Motor neuron (in vitro differentiated cells): ENCODE measurements at regions not wholly inside any gene's neighbourhood (a gene's known extent, or its start where the extent isn't known, plus 50 kb on each side); places are given as distances from the start of the nearest gene placed in this dataset.

Source experiments
- ATAC-seq, 8 experiments: fragments of 200-7000 bp; cut with Tn5 transposase; replicated peaks in 6 of 8; 2 replicates each; pipeline ENCODE4 v1.8.0; 2021; ENCODE audit warnings: mild to moderate bottlenecking in 8 of 8, moderate library complexity in 8 of 8
- H3K27ac ChIP-seq, 2 donors: fragments of 250-450 bp; sonication (Bioruptor Pico); 2 replicates each; pipeline ENCODE4 v1.9.0; 2021; ENCODE audit warnings: antibody characterized with exemption in 2 of 2, mild to moderate bottlenecking in 2 of 2, moderate library complexity in 1 of 2
- H3K4me1 ChIP-seq, 2 donors: fragments of 250-450 bp; sonication (Bioruptor Pico); replicated peaks in 1 of 2; 2 replicates each; pipeline ENCODE4 v1.6.1; 2021; ENCODE audit warnings: antibody characterized with exemption in 2 of 2, mild to moderate bottlenecking in 2 of 2, moderate library complexity in 1 of 2
- H3K4me3 ChIP-seq, 5 donors: fragments of 250-450 bp; sonication (Bioruptor Pico); 2 replicates each; pipeline ENCODE4 v1.9.0; 2021; ENCODE audit warnings: antibody characterized with exemption in 5 of 5, mild to moderate bottlenecking in 5 of 5, moderate library complexity in 4 of 5
- WGBS, 10 experiments: fragments of 450-650 bp; shearing (Covaris generic); methylation state at CpG; one replicate each; pipeline ENCODE4 v1.0.0; 2022; 5-methylcytosine and 5-hydroxymethylcytosine counted together
- in situ Hi-C, 9 experiments: fragments of 400-800 bp; cut with MboI; loops; one replicate each; pipeline ENCODE4 v1.15.0; 2021; ENCODE audit warnings: low sequenced_read_pairs in 9 of 9, low pct_unique_long_range_greater_than_20kb in 2 of 9; ENCODE audit not compliant: unreplicated experiment in 9 of 9

DNA sequence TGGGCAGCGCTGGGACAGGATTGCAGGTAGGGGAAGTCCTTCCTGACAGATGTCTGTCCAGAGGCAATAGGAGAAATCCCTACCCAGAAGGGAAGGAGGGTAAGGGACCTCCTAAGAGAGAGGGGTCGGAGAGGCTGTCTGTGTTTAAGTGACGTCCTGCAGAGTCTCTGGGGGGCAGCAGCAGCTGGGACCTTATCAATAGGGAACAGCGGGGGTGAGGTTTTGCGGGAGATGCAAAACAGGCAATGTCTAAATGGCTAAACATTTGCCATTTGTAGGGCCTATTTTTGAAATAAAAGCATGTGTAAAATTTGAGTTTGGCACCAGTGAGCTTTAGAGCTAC, 108.7 kb upstream of the HS6ST1 start:
- Histone ChIP-seq H3K4me3 (no peak overlapping the region), H3K27ac (no peak overlapping the region), H3K4me1 (peaks cover 23 to 31% of the 10 kb centered on the region in 2 donors)
- in situ Hi-C loops, result no loop called here
- WGBS, 10 experiments, result 0 to 77% (median 67%) methylated on average over 1 to 5 of the region's 5 CpGs; no CpG with 5 or more reads in 5 of the 10 experiments
- no peak for ATAC-seq

DNA sequence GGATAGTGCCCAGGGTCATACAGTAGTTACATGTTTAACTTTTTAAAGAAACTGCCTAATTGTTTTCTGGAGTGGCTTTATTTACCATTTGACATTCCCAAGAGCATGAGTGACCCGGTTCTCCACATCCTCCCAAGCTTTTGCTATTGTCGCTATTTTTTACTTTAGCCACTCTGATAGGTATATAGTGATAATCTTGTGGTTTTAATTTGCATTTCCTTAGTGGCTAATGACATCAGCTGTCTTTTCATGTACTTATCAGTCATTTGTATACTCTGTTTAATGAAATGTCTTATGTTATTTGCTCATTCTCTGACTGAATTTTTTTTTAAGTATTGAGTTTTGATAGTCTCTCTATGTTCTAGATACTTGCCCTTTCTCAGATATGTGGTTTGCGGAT, 109.7 kb upstream of the HS6ST1 start:
- H3K4me1 ChIP-seq, result peaks cover 23 to 31% of the 10 kb centered on the region in 2 donors
- H3K27ac ChIP-seq, result no peak overlapping the region
- in situ Hi-C loops, result no loop called here
- no peak overlapping the region for H3K4me3 ChIP-seq
- WGBS, 10 experiments, result 72 to 100% (median 91%) methylated on average over 1 to 3 of the region's 3 CpGs
- no peak for ATAC-seq

DNA sequence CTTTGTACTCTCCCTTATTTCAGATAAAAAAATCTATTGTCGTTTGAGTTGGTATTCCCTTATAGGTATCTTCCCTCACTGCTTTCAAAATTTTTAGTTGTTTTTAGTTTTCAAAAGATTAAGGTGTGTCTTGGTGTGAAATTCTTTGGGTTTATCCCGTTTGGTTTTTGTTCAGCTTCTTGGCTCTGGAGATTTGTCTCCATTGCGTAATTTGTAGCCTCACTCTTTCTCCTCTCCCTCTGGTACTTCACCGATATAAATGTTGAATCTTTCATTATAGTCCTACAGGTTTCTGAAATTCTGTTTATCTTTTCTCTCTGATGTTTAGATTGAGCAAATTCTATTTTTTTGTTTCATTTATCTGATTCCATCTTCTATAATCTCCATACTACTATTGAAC, 113.8 kb upstream of the HS6ST1 start:
- whole genome bisulfite sequencing, 10 experiments, result 60 to 100% (median 88%) methylated on average over 2 to 4 of the region's 4 CpGs
- in situ Hi-C loops, result no loop called here
- no peak for ATAC-seq
- H3K4me3 ChIP-seq, result no peak overlapping the region
- H3K27ac ChIP-seq, result no peak overlapping the region
- H3K4me1 ChIP-seq, result peaks cover 17 to 26% of the 10 kb centered on the region in 2 donors

DNA sequence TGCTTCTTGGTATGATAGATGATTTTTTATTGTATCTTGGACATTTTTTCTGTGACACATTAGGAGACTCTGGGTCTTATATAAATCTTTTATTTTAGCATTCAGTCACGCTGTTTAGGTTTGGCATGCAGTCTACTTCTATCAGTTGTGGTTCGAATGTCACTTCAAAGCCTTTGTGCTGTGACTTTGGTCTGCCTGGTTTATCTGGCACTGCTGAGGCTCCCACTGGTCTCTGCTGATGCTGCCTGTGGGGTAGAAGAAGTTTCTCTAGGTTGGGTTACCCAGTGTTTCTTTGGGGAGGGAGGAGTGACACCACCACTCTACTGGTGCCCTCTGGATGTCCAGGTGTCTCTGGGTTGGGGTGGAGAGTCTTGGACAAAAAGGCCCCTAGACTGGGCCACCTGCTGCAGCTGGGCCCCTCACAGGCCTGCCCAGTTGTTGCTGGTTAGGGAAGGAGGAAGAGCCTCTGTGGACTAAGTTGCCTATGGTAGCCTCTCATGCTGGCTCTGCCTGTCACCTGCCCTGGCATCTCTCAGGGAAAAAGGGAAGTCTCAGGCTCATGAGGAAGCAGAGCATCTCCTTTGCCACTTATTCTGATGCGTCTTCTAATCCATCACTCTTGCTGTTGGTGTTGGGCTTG, 115.4 kb upstream of the HS6ST1 start:
- WGBS, 10 experiments, result 61 to 100% (median 86%) methylated on average over 2 to 3 of the region's 3 CpGs; no CpG with 5 or more reads in 1 of the 10 experiments
- no peak for ATAC-seq
- peaks cover 23 to 33% of the 10 kb centered on the region in 2 donors for H3K4me1 ChIP-seq
- H3K27ac ChIP-seq, result no peak overlapping the region
- no peak overlapping the region for H3K4me3 ChIP-seq
- in situ Hi-C loops, result no loop called here

DNA sequence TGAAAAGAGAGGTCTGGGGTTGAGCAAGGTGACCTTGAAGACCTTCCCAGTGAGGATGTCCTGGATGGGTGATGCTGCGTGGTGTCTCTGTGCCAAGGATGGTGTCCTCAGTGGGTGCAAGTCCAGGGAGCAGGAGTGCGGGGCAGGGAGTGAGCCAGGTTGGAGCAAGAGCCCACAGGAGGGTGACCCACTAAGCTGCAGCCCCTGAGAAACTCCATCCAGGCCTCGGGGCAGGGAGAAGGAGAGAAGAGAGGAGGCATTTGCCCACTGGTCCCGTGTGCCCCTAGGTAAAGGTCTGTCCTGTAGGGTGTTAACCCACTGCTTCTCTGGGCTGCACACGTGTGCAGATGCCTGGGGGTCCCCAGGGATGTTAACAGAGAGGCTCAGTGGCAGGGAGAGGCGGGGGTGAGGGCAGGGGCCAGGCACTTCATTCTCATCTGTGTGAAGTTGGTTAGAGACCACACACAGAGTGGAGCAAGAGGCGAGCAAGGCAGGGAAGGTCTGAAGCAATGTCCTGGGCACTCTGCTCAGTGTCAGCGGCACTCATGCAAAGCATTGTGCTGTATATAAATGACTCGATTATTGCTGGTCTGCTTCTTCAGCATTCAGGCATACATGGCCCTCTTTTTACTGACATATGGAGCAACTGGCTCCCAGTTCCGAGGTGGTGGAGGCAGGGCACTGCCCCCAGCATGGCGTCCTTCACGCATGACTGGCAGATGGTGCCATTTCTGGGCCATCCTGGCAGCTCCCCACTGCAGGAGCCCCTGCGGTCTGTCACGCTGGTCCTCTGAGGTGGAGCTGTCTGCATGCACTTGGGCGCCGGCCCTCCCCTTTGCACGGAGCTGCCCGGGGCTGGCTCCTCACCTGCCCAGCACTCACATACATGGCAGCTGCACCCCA, 117.2 kb upstream of the HS6ST1 start:
- H3K4me1 ChIP-seq, result peaks cover 36 to 48% of the 10 kb centered on the region in 2 donors
- in situ Hi-C loops, result no loop called here
- no peak overlapping the region for H3K27ac ChIP-seq
- WGBS, 10 experiments, result 0 to 90% (median 70%) methylated on average over 1 to 12 of the region's 18 CpGs; no CpG with 5 or more reads in 3 of the 10 experiments
- peak in 5 of 8 experiments; percentile 61 to 89 (median 85) for ATAC-seq
- H3K4me3 ChIP-seq, result no peak overlapping the region

DNA sequence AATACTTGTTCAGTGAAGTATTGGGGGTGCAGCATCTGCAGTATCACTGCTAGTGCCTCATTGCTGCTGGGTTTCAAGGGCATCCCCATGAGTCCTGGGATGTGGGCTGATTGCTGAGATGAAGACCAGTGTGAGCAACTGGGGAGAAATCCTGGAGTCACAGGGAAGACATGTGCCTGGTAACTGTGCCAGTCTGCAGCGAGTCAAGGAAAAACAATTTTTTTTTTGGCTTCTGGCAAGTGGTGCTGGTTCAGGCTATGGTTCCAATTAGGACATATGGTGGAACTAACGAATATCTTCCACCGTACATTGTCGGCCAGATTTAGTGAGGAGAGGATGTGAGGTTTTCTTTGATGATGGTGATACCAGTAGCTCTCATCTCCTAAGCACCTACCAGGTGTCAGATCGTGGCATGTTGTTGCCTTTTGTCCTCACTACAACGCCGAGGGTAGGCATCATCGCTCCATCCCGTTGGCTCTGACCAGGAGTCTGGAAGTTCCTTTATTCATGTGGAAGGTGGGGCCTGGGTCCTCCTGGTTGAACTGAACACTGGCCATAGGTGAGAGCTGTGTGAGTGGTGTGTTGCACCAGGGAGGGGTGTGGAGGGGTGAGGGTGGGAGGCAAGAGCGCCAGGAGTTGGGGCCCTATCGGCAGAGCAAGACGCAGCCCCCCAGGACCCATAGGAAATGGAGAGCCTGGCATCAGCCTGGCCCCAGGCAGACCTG, 118.0 kb upstream of the HS6ST1 start:
- H3K27ac ChIP-seq, result no peak overlapping the region
- WGBS, 10 experiments, result 22 to 100% (median 88%) methylated on average over 1 to 9 of the region's 12 CpGs; no CpG with 5 or more reads in 3 of the 10 experiments
- H3K4me1 ChIP-seq, result peaks cover 36 to 48% of the 10 kb centered on the region in 2 donors
- no peak overlapping the region for H3K4me3 ChIP-seq
- in situ Hi-C loops, result no loop called here
- no peak for ATAC-seq

DNA sequence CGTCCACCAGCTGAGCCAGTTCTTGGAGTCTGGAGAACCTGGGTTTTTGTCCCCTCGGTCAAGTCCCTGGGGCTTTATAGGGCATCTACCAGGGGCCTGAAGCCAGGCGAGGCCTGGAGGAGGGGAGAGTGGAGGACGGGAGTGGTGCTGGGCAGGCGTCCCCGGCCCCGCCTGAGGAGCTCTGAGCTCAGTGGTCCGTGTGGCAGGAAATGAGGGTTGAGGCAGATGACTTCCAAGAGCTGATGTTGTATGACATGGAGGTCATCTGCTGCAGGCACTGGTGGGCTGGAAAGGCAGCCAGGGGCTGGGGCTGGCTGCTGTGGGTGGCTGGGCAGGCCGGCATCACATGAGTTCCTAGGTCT, 118.5 kb upstream of the HS6ST1 start:
- Histone ChIP-seq H3K4me1 (peaks cover 41 to 51% of the 10 kb centered on the region in 2 donors), H3K27ac (no peak overlapping the region), H3K4me3 (no peak overlapping the region)
- 20 to 100% (median 84%) methylated on average over 1 to 6 of the region's 9 CpGs; no CpG with 5 or more reads in 5 of the 10 experiments for WGBS, 10 experiments
- in situ Hi-C loops, result no loop called here
- peak in 1 of 8 experiments; percentile 47 for ATAC-seq

DNA sequence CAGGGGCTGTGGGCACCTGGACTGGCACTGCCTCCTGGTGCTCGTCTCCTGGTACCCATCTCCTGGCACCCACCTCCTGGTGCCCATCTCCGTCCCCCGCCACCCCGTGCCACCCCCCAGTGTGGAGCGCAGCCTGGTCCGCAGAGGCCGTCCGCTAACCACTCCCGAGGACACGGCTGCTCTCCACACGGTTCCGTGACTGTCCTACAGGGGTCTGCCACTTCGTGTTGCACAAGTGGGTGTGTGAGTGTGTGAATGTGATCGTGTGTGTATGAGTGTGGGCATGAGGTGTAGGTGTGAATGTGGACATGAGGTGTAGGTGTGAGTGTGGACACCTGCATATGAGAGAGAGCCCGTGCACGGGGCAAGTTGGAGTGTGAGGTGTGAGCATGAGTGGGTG, 119.4 kb upstream of the HS6ST1 start:
- Histone ChIP-seq H3K4me1 (peaks cover 51 to 60% of the 10 kb centered on the region in 2 donors), H3K4me3 (no peak overlapping the region), H3K27ac (no peak overlapping the region)
- WGBS, 10 experiments, result 90 to 93% methylated on average over 2 to 8 of the region's 16 CpGs; no CpG with 5 or more reads in 8 of the 10 experiments
- no peak for ATAC-seq
- in situ Hi-C loops, result no loop called here

DNA sequence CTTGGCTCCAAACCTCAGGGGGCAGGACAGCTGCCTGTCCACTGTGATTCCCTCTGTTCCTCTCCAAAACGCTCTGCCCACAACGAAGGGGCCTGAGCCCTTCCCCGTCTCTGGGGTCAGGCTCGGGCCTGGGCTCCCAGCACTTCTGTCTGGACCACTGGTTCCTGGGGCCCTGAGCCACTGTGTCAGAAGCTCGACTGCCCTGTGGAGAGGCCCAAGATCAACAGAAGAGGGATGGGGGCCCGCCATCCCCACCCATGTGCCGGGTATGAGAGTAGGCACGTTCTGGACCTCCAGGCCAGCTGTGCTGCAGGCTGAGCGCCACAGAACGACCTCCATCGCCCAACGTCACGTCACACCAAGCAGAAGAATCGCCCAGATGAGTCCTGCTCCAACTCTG, 119.9 kb upstream of the HS6ST1 start:
- ATAC-seq, result no peak
- in situ Hi-C loops, result no loop called here
- Histone ChIP-seq H3K4me3 (no peak overlapping the region), H3K4me1 (peaks cover 56 to 65% of the 10 kb centered on the region in 2 donors), H3K27ac (peak overlapping the region in 1 of 2 donors; percentile 10)
- 40 to 97% (median 93%) methylated on average over 1 to 5 of the region's 14 CpGs; no CpG with 5 or more reads in 5 of the 10 experiments for WGBS, 10 experiments

DNA sequence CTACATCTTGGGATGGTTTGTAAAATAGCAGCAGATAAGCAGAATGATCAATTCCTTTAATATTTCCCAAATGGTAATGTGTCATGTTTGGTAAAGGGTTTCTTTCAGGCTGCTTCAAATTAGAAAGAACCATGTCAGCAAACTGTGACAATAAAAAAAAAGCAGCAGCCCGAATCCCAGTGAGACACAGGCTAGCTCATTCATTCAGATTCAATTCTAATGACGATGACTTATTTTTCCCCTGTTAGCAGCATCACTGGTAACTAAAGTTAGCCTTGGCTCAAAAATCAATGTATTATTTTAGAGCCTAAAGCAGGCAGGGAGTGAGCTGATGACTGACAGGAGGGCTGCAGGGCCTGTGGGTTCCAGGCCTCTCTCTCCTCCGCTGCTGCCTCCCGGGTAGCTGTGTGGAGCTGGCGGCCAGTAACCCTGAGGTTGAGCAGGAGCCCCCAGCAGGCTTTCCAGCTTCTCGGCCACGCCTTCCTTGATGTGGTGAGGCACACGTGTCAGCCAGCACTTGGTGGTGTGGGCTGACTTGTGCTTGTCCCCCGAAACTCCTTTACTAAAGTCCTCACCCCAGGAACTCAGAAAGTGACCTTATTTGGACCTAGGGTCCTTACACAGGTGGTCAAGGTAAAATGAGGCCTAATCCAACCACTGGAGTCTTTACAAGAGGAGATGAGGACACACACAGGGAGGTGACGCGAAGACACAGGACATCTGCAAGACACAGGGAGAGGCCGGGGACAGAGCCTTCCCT, 120.5 kb upstream of the HS6ST1 start:
- Histone ChIP-seq H3K27ac (peak overlapping the region; percentile 10 to 26), H3K4me3 (no peak overlapping the region), H3K4me1 (peaks cover 62 to 72% of the 10 kb centered on the region in 2 donors)
- in situ Hi-C loops, result no loop called here
- peak in 5 of 8 experiments; percentile 25 to 60 (median 43) for ATAC-seq
- WGBS, 10 experiments, result 48 to 100% (median 70%) methylated on average over 1 to 8 of the region's 12 CpGs; no CpG with 5 or more reads in 2 of the 10 experiments

DNA sequence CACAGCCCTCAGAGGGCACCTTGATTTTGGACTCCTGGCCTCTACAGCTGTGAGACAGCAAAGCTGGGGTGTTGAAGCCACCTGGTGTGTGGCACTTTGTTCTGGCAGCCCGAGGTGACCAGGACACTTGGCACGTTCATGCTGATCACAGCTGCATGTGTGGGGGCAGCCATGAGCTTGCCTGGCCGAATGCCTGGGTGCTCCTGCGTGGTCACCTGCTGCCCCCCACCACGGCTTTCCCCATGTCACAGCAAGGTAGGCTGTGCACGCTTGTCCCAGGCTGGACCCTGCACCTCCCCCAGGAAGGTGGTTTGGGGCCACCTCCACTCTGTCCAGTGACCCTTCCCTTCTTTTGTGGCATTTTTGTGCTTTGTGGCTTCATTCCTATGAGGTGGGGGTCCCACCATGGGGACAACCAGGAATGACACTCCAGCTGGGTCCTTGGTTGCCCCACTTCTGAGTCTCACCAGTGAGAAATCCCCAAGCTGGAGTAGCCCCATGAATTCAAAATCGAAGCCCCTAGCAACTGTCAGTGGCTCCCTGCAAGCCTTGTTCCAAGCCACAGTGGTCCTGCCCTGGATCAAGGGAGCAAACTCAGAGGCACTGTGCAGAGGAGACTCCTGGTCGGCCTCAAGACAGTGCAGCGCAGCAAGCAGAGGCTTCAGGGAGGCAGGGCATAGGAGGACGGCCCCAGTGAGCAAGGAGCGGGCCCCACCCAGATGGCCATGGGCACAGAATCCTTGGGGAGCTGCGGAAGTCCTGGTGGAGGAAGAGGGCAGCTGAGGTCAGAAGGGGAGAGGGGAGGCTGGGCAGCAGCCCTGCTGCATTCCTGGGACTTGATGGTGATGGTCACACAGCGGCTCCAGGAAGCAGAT, 121.4 kb upstream of the HS6ST1 start:
- Histone ChIP-seq H3K27ac (peak overlapping the region; percentile 7 to 26), H3K4me3 (no peak overlapping the region), H3K4me1 (peaks cover 64 to 80% of the 10 kb centered on the region in 2 donors)
- no peak for ATAC-seq
- in situ Hi-C loops, result no loop called here
- WGBS, 10 experiments, result 43 to 100% (median 60%) methylated on average over 2 to 5 of the region's 13 CpGs; no CpG with 5 or more reads in 5 of the 10 experiments
